Astrocyte of the cerebellum (primary cell): ENCODE measurements at regions not wholly inside any gene's neighbourhood (a gene's known extent, or its start where the extent isn't known, plus 50 kb on each side); places are given as distances from the start of the nearest gene placed in this dataset.

Experiments used
- DNase-seq: peaks from one replicate; pipeline ENCODE4 v3.0.0-alpha.2; 2011; ENCODE audit warnings: low read depth
- H3K4me3 ChIP-seq: 2 replicates; pipeline ENCODE4 v1.5.1; 2011; ENCODE audit warnings: mild to moderate bottlenecking, low read depth, low read length, moderate library complexity
- in situ Hi-C: cut with HindIII; loops from 2 replicates; pipeline ENCODE4 v1.10.0; 2017; ENCODE audit warnings: low sequenced_read_pairs
- TF ChIP-seq, protein P1 (sequence below): IDR thresholded peaks from 2 replicates; pipeline ENCODE4 v1.5.1; 2012; ENCODE audit warnings: low read length, low read depth, moderate library complexity, mild to moderate bottlenecking; ENCODE audit errors: missing control alignments

- in situ Hi-C loops: no loop called here
- DNase-seq: no peak
- H3K4me3 ChIP-seq: no peak overlapping the region
- TF ChIP-seq, protein P1, sequence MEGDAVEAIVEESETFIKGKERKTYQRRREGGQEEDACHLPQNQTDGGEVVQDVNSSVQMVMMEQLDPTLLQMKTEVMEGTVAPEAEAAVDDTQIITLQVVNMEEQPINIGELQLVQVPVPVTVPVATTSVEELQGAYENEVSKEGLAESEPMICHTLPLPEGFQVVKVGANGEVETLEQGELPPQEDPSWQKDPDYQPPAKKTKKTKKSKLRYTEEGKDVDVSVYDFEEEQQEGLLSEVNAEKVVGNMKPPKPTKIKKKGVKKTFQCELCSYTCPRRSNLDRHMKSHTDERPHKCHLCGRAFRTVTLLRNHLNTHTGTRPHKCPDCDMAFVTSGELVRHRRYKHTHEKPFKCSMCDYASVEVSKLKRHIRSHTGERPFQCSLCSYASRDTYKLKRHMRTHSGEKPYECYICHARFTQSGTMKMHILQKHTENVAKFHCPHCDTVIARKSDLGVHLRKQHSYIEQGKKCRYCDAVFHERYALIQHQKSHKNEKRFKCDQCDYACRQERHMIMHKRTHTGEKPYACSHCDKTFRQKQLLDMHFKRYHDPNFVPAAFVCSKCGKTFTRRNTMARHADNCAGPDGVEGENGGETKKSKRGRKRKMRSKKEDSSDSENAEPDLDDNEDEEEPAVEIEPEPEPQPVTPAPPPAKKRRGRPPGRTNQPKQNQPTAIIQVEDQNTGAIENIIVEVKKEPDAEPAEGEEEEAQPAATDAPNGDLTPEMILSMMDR: no peak
These were observed 1189.0 kb downstream of the PCDH18 start for GRCh38 chr4:136343340-136343739.

DNA sequence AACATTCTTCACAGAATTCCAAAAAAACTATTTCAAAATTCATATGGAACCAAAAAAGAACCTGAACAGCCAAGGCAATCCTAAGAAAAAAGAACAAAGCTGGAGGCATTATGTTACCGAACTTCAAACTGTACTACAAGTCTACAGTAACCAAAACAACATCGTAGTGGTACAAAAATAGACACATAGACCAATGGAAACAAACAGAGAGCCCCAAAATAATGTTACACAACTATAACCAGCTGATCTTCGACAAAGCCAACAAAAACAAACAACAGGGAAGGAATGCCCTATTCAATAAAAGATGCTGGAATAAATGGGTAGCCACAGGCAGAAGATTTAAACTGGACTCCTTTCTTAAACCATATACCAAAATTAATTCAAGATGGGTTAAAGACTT is 1189.6 kb downstream of the PCDH18 start:
- no peak for DNase-seq
- H3K4me3 ChIP-seq: no peak overlapping the region
- in situ Hi-C loops: no loop called here
- TF ChIP-seq, protein P1: no peak

GRCh38 chr4:136337216-136337615 is 1195.1 kb downstream of the PCDH18 start:
- TF ChIP-seq, protein P1: no peak
- no peak overlapping the region for H3K4me3 ChIP-seq
- no peak for DNase-seq
- in situ Hi-C loops: no loop called here

DNA sequence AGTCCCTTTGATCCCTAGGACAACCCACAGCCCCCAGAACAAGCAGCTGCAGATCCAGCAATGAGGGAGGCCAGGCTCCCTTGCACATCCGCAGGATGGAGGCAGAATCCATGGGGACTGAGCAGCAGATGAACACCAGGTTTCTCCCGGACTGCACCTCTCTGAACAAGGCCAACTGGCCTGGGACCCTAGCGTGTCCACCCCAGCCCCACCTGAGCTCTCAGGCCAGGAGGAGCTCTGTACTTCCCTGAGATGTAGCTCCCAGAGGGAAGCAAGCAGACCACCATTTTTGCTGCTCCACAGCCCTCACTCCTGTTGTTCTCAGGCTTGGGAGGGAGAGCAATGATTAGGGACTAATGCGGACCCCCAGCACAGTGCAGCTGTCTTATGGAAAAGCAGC is 1195.8 kb downstream of the PCDH18 start:
- in situ Hi-C loops: no loop called here
- TF ChIP-seq, protein P1: no peak
- DNase-seq: no peak
- H3K4me3 ChIP-seq: no peak overlapping the region

- no peak overlapping the region for H3K4me3 ChIP-seq
- in situ Hi-C loops: no loop called here
- TF ChIP-seq, protein P1: peak; percentile 29
These were observed 1203.1 kb downstream of the PCDH18 start for GRCh38 chr4:136329042-136329662.

DNA sequence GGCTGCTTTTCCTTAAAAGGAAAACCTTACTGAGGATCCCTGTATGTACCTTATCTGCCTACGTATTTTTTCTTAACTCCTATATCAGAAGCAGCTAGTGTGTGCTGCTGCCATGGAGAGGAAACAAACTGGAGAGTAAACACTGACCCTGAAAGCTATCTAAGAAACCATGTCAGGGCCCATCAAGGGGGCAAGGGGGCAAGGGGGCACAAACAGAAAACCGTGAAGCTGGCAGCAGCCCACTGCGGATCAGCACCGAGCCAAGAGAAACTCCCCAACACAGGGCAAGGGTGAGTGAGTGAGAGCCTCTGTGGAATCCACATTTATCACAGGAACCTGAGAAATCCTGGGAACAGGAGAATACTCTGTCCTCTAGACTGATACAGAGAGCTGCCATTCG is 1204.2 kb downstream of the PCDH18 start:
- no peak for DNase-seq
- in situ Hi-C loops: no loop called here
- TF ChIP-seq, protein P1: no peak
- H3K4me3 ChIP-seq: no peak overlapping the region

More at GRCh38 chr4:136329042-136329662, 1203.1 kb downstream of the PCDH18 start:
- DNase-seq: no peak
